IMR-90 (cell line): ENCODE measurements at regions not wholly inside any gene's neighbourhood (a gene's known extent, or its start where the extent isn't known, plus 50 kb on each side); places are given as distances from the start of the nearest gene placed in this dataset.

Source experiments
- ATAC-seq: fragments of 200-7000 bp; cut with Tn5 transposase; 2 replicates; pipeline ENCODE4 v1.9.1; 2020; ENCODE audit warnings: low read depth, mild to moderate bottlenecking, moderate library complexity
- BruUV-seq: library from RNA; stranded (reverse); fragments of 400-500 nt; replicated peaks from 2 replicates; lab custom pipeline; 2021; lab: Mats Ljungman, UMichigan
- CTCF ChIA-PET: fragments of 300-600 bp; formaldehyde crosslinking; extraction: SDS; loops from one replicate; lab custom pipeline; 2021; ENCODE audit warnings: antibody characterized with exemption; lab: Yijun Ruan, JAX
- POLR2A ChIA-PET: fragments of 300-600 bp; sonication (Branson Sonifier 250); formaldehyde crosslinking; loops from one replicate; lab custom pipeline; 2022; ENCODE audit warnings: antibody characterized with exemption; ENCODE audit not compliant: unreplicated experiment; lab: Charles Lee
- DNase-seq: peaks from one replicate; pipeline ENCODE4 v3.0.0; 2013
- H2AFZ ChIP-seq: replicated peaks from 2 replicates; pipeline ENCODE3; 2013; ENCODE audit warnings: low read length, mild to moderate bottlenecking; ENCODE audit not compliant: poor library complexity
- H2AK5ac ChIP-seq: 2 replicates; pipeline ENCODE4 v1.6.1; 2013; ENCODE audit warnings: low read depth, low read length, inconsistent platforms
- H2AK9ac ChIP-seq: replicated peaks from 2 replicates; pipeline ENCODE3; 2013; ENCODE audit warnings: mild to moderate bottlenecking, low read depth, low read length, moderate library complexity; ENCODE audit not compliant: poor library complexity
- H2BK120ac ChIP-seq: 2 replicates; pipeline ENCODE4 v1.6.1; 2013; ENCODE audit warnings: low read depth, low read length, inconsistent platforms
- H2BK15ac ChIP-seq: 3 replicates; pipeline ENCODE4 v1.6.1; 2013; ENCODE audit warnings: low read depth, low read length, inconsistent platforms
- H2BK20ac ChIP-seq: 2 replicates; pipeline ENCODE4 v1.6.1; 2013; ENCODE audit warnings: low read depth, mild to moderate bottlenecking, inconsistent platforms, low read length, moderate library complexity
- H2BK5ac ChIP-seq: 2 replicates; pipeline ENCODE4 v1.6.1; 2013; ENCODE audit warnings: mild to moderate bottlenecking, low read depth, low read length, inconsistent platforms; ENCODE audit not compliant: poor library complexity, severe bottlenecking
- H3K14ac ChIP-seq: replicated peaks from 2 replicates; pipeline ENCODE4 v1.6.1; 2013; ENCODE audit warnings: low read depth, low read length, inconsistent platforms
- H3K18ac ChIP-seq: 2 replicates; pipeline ENCODE4 v1.6.1; 2013; ENCODE audit warnings: low read depth, low read length, control low read depth
- H3K23ac ChIP-seq: 2 replicates; pipeline ENCODE4 v1.6.1; 2013; ENCODE audit warnings: low read depth, low read length, inconsistent platforms
- H3K27ac ChIP-seq: 2 replicates; pipeline ENCODE4 v1.5.1; 2013; ENCODE audit warnings: mild to moderate bottlenecking, control low read depth, low read length; ENCODE audit not compliant: insufficient read depth
- H3K27me3 ChIP-seq: 2 replicates; pipeline ENCODE4 v1.6.1; 2013; ENCODE audit warnings: low read length; ENCODE audit not compliant: control insufficient read depth, insufficient read depth
- H3K36me3 ChIP-seq: 2 replicates; pipeline ENCODE4 v1.6.1; 2013; ENCODE audit warnings: low read length, mixed read lengths; ENCODE audit not compliant: control insufficient read depth, insufficient read depth
- H3K4ac ChIP-seq: 2 replicates; pipeline ENCODE4 v1.6.1; 2013; ENCODE audit warnings: low read depth, low read length, inconsistent platforms
- H3K4me1 ChIP-seq: 2 replicates; pipeline ENCODE4 v1.6.1; 2013; ENCODE audit warnings: low read length, mixed read lengths; ENCODE audit not compliant: control insufficient read depth, insufficient read depth
- H3K4me2 ChIP-seq: 2 replicates; pipeline ENCODE4 v1.6.1; 2013; ENCODE audit warnings: low read depth, mild to moderate bottlenecking, control low read depth, low read length, moderate library complexity
- H3K4me3 ChIP-seq: 2 replicates; pipeline ENCODE4 v1.5.1; 2013; ENCODE audit warnings: low read depth, mild to moderate bottlenecking, control low read depth, low read length, moderate library complexity; ENCODE audit not compliant: insufficient read depth
- H3K56ac ChIP-seq: 2 replicates; pipeline ENCODE4 v1.6.1; 2013; ENCODE audit warnings: low read length, inconsistent platforms; ENCODE audit not compliant: insufficient read depth; ENCODE audit errors: extremely low read depth
- H3K79me1 ChIP-seq, 2 experiments: 2 replicates each; pipeline ENCODE4 v1.6.1; 2013; ENCODE audit warnings: low read length in 2 of 2, inconsistent platforms in 1 of 2, low read depth in 1 of 2
- H3K9ac ChIP-seq: 2 replicates; pipeline ENCODE4 v1.6.1; 2013; ENCODE audit warnings: low read depth, low read length, control low read depth
- H3K9me1 ChIP-seq: 2 replicates; pipeline ENCODE4 v1.6.1; 2013; ENCODE audit warnings: low read length, inconsistent platforms; ENCODE audit not compliant: insufficient read depth
- H3K9me3 ChIP-seq: 2 replicates; pipeline ENCODE4 v1.6.1; 2013; ENCODE audit warnings: low read length; ENCODE audit not compliant: control insufficient read depth, insufficient read depth
- H4K20me1 ChIP-seq: 2 replicates; pipeline ENCODE4 v1.6.1; 2013; ENCODE audit warnings: low read length, inconsistent platforms; ENCODE audit not compliant: insufficient read depth
- H4K5ac ChIP-seq: 2 replicates; pipeline ENCODE4 v1.6.1; 2013; ENCODE audit warnings: mild to moderate bottlenecking, low read depth, low read length, control low read depth
- H4K8ac ChIP-seq, 2 experiments: 2 replicates each; pipeline ENCODE4 v1.6.1; 2013; ENCODE audit warnings: low read depth in 2 of 2, low read length in 2 of 2, control low read depth in 1 of 2, inconsistent platforms in 1 of 2
- H4K91ac ChIP-seq: 2 replicates; pipeline ENCODE4 v1.6.1; 2013; ENCODE audit warnings: low read depth, low read length, inconsistent platforms; ENCODE audit not compliant: insufficient read depth
- BHLHE40 ChIP-seq: fragments of 150-350 bp; IDR thresholded peaks from 2 replicates; pipeline ENCODE4 v1.6.1; 2016; ENCODE audit warnings: mild to moderate bottlenecking, low read depth, low read length
- CHD1 ChIP-seq: IDR thresholded peaks from 2 replicates; pipeline ENCODE4 v1.6.1; 2012; ENCODE audit warnings: low read depth, low read length, improper control_type of control experiment
- USF2 ChIP-seq: fragments of 150-350 bp; IDR thresholded peaks from 2 replicates; pipeline ENCODE4 v1.6.1; 2017; ENCODE audit warnings: mild to moderate bottlenecking, antibody characterized with exemption, low read length, low read depth
- WGBS, 2 experiments: methylation state at CpG; one replicate each; pipeline versions ENCODE4 v1.1.5 to v1.1.7; 2013; ENCODE audit warnings: missing lambda C conversion rate in 2 of 2; ENCODE audit not compliant: insufficient read length in 1 of 2; ENCODE audit errors: extremely low coverage in 2 of 2; 5-methylcytosine and 5-hydroxymethylcytosine counted together
- dilution Hi-C: fragments of 300-500 bp; cut with HindIII; formaldehyde crosslinking; loops from one replicate; pipeline ENCODE4 v1.14.3; 2018; ENCODE audit warnings: low sequenced_read_pairs; ENCODE audit not compliant: unreplicated experiment
- in situ Hi-C: fragments of 300-500 bp; cut with MboI; formaldehyde crosslinking; loops from 3 replicates; pipeline ENCODE4 v1.14.3; 2019; ENCODE audit warnings: low sequenced_read_pairs, inconsistent platforms, mixed read lengths
- intact Hi-C: fragments of 100-400 bp; cut with micrococcal nuclease; formaldehyde crosslinking; loops from 2 replicates; pipeline ENCODE4 v1.10.0; 2022

DNA sequence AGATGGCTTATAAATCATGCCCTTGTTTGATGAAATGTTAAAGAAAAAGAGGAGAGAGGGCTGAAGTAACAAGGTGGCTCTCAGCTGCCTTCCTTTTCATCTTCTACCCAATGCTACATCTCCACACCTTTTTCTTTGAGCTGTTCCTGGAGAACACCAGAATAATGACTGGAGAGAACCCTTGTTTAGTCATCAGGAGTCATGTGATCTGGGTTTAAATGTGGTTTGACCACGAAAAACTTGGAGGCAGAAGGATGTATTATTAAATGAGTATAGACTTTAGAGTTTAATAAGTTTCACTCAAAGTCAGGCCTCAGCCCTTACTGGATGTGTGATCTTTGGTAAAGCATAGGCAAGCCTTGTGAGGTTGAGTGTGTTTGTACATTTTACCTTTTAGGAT is 230.3 kb upstream of the TBL1XR1 start:
- Histone ChIP-seq H3K27me3 (no peaks in the 10 kb centered on the region; the same call in 1 of the 2 replicates), H4K8ac (no peak overlapping the region), H3K4me2 (no peak overlapping the region), H3K23ac (no peak overlapping the region), H3K36me3 (no peaks in the 10 kb centered on the region), H3K14ac (no peak overlapping the region), H3K4ac (no peak overlapping the region), H3K79me1 (no peaks in the 10 kb centered on the region), H2AK9ac (no peak overlapping the region), H2AK5ac (no peak overlapping the region), H2BK15ac (no peak overlapping the region), H3K56ac (no peak overlapping the region), H3K9ac (no peak overlapping the region), H4K91ac (no peak overlapping the region), H2AFZ (no peak overlapping the region), H4K20me1 (no peaks in the 10 kb centered on the region), H3K4me3 (no peak overlapping the region), H3K9me3 (no peaks in the 10 kb centered on the region; the same call in 1 of the 2 replicates), H3K9me1 (no peaks in the 10 kb centered on the region), H2BK5ac (no peak overlapping the region), H3K4me1 (no peaks in the 10 kb centered on the region), H4K5ac (no peak overlapping the region), H3K27ac (no peak overlapping the region), H2BK120ac (no peak overlapping the region), H2BK20ac (no peak overlapping the region), H3K18ac (no peak overlapping the region)
- ATAC-seq (no peak), DNase-seq (peak; percentile 74)
- BruUV-seq = no TSS peak
- TF ChIP-seq CHD1 = no peak
- peak; percentile 16; the same call in 1 of the 2 replicates for TF ChIP-seq BHLHE40
- peak; percentile 72 for TF ChIP-seq USF2
- ChIA-PET POLR2A (no interaction called here), CTCF (interaction anchor here (0.7 kb wide), 1 partner anchor 476 kb away, joined by 4 read pairs; no protein-coding TSS in a partner anchor)
- dilution Hi-C loops = no loop called here
- in situ Hi-C loops = no loop called here
- intact Hi-C loops = no loop called here
- no CpG with 5 or more reads among the region's 1 CpG for WGBS, 2 experiments
